Activated CD4-positive, alpha-beta T cell treated with anti-CD3 and anti-CD28 coated beads, Interleukin-2, amount 10 ng/mL, durations not matched to agents 7 days and 5 days (primary cell): ENCODE measurements at regions not wholly inside any gene's neighbourhood (a gene's known extent, or its start where the extent isn't known, plus 50 kb on each side); places are given as distances from the start of the nearest gene placed in this dataset.
"Not testable (repeated sequence)": the region's sequence is repeated elsewhere in the genome, so short reads cannot be mapped to it uniquely, and the experiment has no call there.

Experiments
- CTCF ChIA-PET: fragments of 350-600 bp; sonication (Branson Sonifier 250); formaldehyde crosslinking; loops from one replicate; lab custom pipeline; 2021; ENCODE audit warnings: antibody characterized with exemption; lab: Charles Lee
- POLR2A ChIA-PET: fragments of 350-600 bp; sonication (Branson Sonifier 250); formaldehyde crosslinking; loops from one replicate; lab custom pipeline; 2021; ENCODE audit warnings: antibody characterized with exemption; lab: Charles Lee
- DNase-seq: peaks from one replicate; pipeline ENCODE4 v3.0.0-alpha.2; 2020
- H3K27ac Mint-ChIP-seq: one replicate; pipeline ENCODE4 v1.8.0; 2021; ENCODE audit warnings: mild to moderate bottlenecking, moderate library complexity, mixed read lengths
- H3K27me3 Mint-ChIP-seq: one replicate; pipeline ENCODE4 v1.8.0; 2021; ENCODE audit warnings: mixed read lengths
- H3K36me3 Mint-ChIP-seq: one replicate; pipeline ENCODE4 v1.8.0; 2021; ENCODE audit warnings: low read depth, mixed read lengths
- H3K4me1 Mint-ChIP-seq: one replicate; pipeline ENCODE4 v1.8.0; 2021; ENCODE audit warnings: mixed read lengths
- H3K4me3 Mint-ChIP-seq: one replicate; pipeline ENCODE4 v1.8.0; 2021; ENCODE audit warnings: mild to moderate bottlenecking, moderate library complexity, mixed read lengths
- H3K9me3 Mint-ChIP-seq: one replicate; pipeline ENCODE4 v1.8.0; 2021; ENCODE audit warnings: mixed read lengths

DNA sequence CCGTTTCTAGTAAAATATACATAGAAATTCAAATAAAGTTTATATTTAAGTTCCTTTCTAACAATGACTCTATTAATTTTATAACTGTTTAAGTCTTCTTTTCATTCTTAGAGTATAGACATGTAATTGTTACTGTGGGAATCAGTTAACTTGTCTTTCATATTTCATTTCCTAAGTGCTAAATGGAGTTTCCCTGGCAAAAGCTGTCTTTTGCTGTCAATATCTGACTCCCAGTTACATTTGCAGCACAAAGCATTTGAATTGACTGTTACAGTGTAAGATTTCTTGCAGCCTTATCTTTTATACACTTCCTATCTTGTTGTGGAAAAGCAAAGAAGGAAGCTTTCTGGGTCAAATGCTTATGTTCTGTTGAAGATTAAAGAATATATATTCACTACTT lies 1026.3 kb downstream of the CDH9 start:
- no peaks in the 10 kb centered on the region for H3K36me3 Mint-ChIP-seq
- peaks cover 8% of the 10 kb centered on the region for H3K9me3 Mint-ChIP-seq
- no peak overlapping the region for H3K4me3 Mint-ChIP-seq
- H3K27me3 Mint-ChIP-seq = no peaks in the 10 kb centered on the region
- DNase-seq = no peak
- ChIA-PET POLR2A (no interaction called here), CTCF (no interaction called here)
- H3K4me1 Mint-ChIP-seq = no peaks in the 10 kb centered on the region
- H3K27ac Mint-ChIP-seq = no peak overlapping the region

DNA sequence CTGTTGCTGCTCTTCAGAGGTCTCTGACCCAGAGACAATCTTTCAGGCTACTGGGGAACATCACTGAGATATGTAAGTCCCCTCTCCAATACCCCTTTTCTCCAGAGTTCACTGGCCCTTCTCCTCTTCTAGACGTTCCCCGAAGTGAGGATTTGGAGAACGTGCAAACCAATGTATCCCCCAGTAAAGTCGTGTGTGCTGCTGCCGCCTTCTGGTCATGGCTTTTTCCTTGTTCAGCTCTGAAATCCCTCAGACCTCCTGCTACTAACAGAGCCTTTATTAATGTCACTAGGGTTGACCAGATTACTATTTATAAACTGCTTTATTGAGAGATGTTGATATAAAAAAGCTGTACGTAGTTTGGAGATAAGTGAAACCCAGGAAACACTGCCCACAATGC lies 1028.6 kb downstream of the CDH9 start:
- POLR2A ChIA-PET = no interaction called here

DNA sequence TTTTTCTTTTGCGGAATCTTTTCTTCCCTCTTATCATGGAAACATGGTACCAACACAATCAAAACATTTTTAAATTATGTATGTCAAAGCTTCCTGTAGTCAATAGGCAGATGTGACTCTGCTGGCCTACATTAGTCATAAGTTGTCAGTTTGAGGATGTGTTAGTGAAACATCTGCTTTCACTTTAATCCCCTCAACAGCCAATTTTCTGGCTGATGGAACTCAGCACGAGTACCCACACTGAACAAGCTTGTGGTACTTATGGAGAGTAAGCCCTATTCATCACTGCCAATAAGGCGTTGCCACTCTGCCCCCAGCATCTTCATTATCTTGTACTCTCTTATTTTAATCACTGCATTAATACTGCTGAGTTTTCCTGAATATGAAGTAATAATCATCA lies 1034.4 kb downstream of the CDH9 start:
- no peak overlapping the region for H3K4me3 Mint-ChIP-seq
- ChIA-PET CTCF (no interaction called here), POLR2A (no interaction called here)
- no peaks in the 10 kb centered on the region for H3K27me3 Mint-ChIP-seq
- no peak for DNase-seq
- H3K36me3 Mint-ChIP-seq = no peaks in the 10 kb centered on the region
- no peaks in the 10 kb centered on the region for H3K4me1 Mint-ChIP-seq
- H3K9me3 Mint-ChIP-seq = peaks cover 2% of the 10 kb centered on the region
- H3K27ac Mint-ChIP-seq = no peak overlapping the region

More for the DNA sequence above, 1028.6 kb downstream of the CDH9 start:
- CTCF ChIA-PET = no interaction called here
- DNase-seq = no peak
- Mint-ChIP-seq H3K4me1 (no peaks in the 10 kb centered on the region), H3K27me3 (no peaks in the 10 kb centered on the region), H3K4me3 (no peak overlapping the region), H3K36me3 (no peaks in the 10 kb centered on the region), H3K9me3 (no peaks in the 10 kb centered on the region), H3K27ac (no peak overlapping the region)

DNA sequence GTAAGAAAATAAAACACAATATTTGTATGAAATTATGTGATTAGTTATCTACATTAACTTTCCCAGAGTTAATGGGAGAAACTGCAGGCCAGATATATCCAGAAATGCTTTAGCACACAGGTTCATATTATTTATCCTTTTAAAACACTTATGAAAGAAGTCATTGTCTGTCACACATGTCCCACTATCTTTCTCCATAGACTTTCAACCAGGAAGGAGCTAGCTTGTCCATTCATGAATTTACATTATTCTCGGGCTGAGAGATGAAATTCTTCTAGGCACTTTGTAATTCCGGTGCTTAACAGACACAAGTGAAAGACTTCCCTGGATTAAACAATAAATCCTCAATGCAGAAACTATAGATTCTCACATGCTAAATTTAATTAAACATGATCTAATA lies 1043.2 kb downstream of the CDH9 start:
- Mint-ChIP-seq H3K27ac (no peak overlapping the region), H3K4me1 (no peaks in the 10 kb centered on the region), H3K9me3 (peaks cover 11% of the 10 kb centered on the region), H3K36me3 (no peaks in the 10 kb centered on the region), H3K4me3 (no peak overlapping the region), H3K27me3 (no peaks in the 10 kb centered on the region)
- DNase-seq = no peak
- ChIA-PET CTCF (no interaction called here), POLR2A (no interaction called here)

DNA sequence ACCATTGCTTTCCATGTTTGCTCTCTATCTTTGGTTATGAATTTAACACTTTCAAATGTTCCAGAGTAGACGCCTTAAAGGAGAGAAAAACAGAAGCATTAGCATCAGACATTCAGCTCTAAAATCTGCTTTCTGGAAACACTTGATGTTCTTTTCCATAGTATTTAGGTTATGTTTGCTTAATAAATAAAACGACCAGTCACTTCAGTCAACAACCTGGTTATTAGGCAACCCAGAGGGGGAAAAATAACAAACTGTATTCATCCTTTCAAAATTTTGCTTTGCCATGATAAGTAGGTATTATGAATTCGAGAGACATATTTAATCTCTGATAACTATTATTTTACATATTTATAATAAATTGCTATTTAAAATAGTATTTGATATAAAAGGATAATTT lies 1044.7 kb downstream of the CDH9 start:
- H3K4me3 Mint-ChIP-seq = no peak overlapping the region
- H3K9me3 Mint-ChIP-seq = peaks cover 6% of the 10 kb centered on the region
- CTCF ChIA-PET = no interaction called here
- H3K4me1 Mint-ChIP-seq = no peaks in the 10 kb centered on the region
- H3K36me3 Mint-ChIP-seq = no peaks in the 10 kb centered on the region
- no peak overlapping the region for H3K27ac Mint-ChIP-seq
- POLR2A ChIA-PET = no interaction called here
- no peaks in the 10 kb centered on the region for H3K27me3 Mint-ChIP-seq
- no peak for DNase-seq

DNA sequence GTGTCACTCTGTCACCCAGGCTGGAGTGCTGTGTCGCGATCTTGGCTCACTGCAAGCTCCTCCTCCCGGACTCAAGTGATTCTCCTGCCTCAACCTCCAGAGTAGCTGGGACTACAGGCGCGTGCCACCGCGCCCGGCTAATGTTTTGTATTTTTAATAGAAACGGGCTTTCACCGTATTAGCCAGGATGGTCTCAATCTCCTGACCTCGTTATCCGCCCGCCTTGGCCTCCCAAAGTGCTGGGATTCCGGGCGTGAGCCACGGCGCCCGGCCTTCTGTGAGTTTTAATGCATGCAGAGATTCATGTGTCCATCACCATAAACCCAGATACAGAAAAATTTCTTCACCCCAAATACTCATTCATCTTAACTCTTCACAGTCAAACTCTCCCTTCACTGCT lies 1046.7 kb downstream of the CDH9 start:
- no peaks in the 10 kb centered on the region for H3K4me1 Mint-ChIP-seq
- H3K36me3 Mint-ChIP-seq = no peaks in the 10 kb centered on the region
- H3K27me3 Mint-ChIP-seq = no peaks in the 10 kb centered on the region
- H3K9me3 Mint-ChIP-seq = peaks cover 3% of the 10 kb centered on the region
- H3K4me3 Mint-ChIP-seq = no peak overlapping the region
- H3K27ac Mint-ChIP-seq = no peak overlapping the region
- POLR2A ChIA-PET = no interaction called here
- DNase-seq = no peak
- CTCF ChIA-PET = no interaction called here

DNA sequence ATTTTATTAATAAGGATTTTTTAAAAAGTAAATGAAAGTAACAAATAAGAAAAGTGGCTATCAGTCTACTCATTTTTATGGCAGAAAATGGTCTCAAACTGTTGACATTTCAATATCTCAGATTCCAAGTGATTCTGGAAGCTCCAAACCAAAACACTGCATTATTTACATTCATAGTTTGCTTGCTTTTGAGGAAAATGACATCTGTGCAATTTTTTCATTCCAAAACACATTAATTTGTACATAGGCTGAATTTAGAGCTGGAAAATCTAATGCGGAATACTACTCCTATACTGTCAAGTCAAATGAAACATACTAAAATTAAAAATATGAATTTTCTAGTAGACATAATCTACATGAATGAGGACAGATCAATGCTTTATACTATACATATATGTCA lies 1047.6 kb downstream of the CDH9 start:
- ChIA-PET POLR2A (no interaction called here), CTCF (no interaction called here)
- no peak overlapping the region for H3K4me3 Mint-ChIP-seq
- no peak for DNase-seq
- H3K36me3 Mint-ChIP-seq = no peaks in the 10 kb centered on the region
- no peaks in the 10 kb centered on the region for H3K4me1 Mint-ChIP-seq
- H3K9me3 Mint-ChIP-seq = peaks cover 3% of the 10 kb centered on the region
- no peak overlapping the region for H3K27ac Mint-ChIP-seq
- no peaks in the 10 kb centered on the region for H3K27me3 Mint-ChIP-seq

DNA sequence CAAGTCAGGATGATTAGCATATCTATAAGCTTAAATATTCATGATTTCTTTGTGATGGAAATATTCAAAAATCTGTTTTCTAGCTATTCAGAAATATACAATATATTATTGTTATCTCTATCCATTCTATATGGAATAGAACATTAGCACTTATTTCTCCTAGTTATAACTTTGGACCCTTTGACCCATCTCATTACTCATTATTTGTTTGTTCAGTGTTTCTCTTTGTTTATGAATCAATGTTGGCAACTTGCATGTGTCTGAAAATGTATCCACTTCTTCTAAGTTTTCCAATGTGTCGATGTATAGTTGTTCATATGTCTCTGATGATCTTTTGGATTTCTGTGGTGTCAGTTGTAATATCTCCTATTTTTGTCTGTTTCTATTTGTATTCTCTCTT lies 1059.3 kb downstream of the CDH9 start:
- Mint-ChIP-seq H3K9me3 (peaks cover 15% of the 10 kb centered on the region), H3K4me3 (no peak overlapping the region), H3K4me1 (no peaks in the 10 kb centered on the region), H3K27me3 (no peaks in the 10 kb centered on the region), H3K27ac (no peak overlapping the region), H3K36me3 (no peaks in the 10 kb centered on the region)
- no peak for DNase-seq
- ChIA-PET CTCF (no interaction called here), POLR2A (no interaction called here)

DNA sequence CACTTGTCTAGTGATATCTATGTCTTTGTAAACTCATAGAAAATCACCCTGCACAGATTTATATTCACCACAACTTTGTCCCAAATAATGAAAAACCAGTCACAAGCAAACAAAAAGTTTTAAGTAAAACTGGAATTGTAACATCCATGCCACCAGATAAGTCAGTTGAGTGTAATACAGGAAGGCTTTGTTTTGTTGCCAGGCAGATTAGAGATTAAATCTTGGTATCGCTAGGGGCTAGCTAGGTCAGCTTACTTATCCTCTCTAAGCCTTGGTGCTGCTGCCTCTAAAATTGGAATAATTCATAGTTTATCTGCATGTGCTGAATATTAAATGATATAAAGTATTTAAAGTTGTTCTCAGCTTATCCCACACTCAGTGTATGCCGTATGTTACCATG lies 1062.5 kb downstream of the CDH9 start:
- Mint-ChIP-seq H3K36me3 (no peaks in the 10 kb centered on the region), H3K9me3 (peaks cover 19% of the 10 kb centered on the region), H3K27ac (no peak overlapping the region), H3K4me3 (no peak overlapping the region), H3K27me3 (no peaks in the 10 kb centered on the region), H3K4me1 (no peaks in the 10 kb centered on the region)
- ChIA-PET POLR2A (no interaction called here), CTCF (no interaction called here)
- no peak for DNase-seq

DNA sequence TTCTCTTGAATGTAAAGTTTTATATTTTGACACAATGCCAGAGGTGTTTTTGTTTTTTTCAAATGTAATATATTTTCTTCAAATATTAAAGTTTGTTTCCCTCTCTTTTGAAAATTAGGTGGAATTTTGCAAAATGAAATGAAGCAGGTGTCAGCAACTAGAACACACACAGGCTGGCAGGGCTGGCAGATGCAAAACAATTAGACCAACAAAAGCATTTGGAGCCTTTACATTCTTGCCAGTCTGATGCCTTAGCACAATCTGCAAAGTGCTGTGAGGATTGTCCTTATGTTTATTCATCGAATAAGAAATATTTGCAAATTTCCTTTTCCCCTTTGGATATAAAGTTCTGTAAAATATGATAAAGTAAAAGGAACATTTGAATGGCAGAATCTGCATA lies 1063.9 kb downstream of the CDH9 start:
- Mint-ChIP-seq H3K4me1 (no peaks in the 10 kb centered on the region), H3K27ac (no peak overlapping the region), H3K9me3 (peaks cover 11% of the 10 kb centered on the region), H3K27me3 (no peaks in the 10 kb centered on the region), H3K36me3 (no peaks in the 10 kb centered on the region), H3K4me3 (no peak overlapping the region)
- ChIA-PET POLR2A (no interaction called here), CTCF (no interaction called here)
- no peak for DNase-seq

DNA sequence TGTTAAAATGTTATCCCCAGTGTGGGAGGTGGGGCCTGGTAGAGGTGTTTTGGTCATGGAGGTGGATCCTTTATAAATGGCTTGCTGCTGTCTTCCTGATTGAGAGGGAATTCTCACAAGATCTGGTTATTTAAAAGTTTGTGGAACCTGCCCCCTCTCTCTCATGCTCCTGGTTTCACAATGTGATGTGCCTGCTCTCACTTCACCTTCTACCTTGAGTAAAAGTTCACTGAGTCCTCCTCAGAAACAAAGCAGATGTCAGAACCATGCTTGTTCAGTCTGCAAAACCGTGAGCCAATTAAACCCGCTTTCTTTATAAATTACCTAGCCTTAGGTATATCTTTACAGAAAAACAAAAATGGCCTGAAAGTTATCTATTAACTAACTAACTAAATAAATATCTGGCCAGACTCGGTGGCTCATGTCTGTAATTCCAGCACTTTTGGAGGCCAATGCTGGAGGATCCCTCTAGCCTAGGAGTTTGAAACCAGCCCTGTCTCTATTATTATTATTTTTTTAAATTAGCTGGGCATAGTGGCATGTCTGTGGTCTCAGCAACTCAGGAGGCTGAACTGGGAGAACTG lies 1067.4 kb downstream of the CDH9 start:
- H3K9me3 Mint-ChIP-seq = peaks cover 9% of the 10 kb centered on the region
- CTCF ChIA-PET = no interaction called here
- H3K36me3 Mint-ChIP-seq = no peaks in the 10 kb centered on the region
- no peaks in the 10 kb centered on the region for H3K4me1 Mint-ChIP-seq
- no peak overlapping the region for H3K27ac Mint-ChIP-seq
- POLR2A ChIA-PET = no interaction called here
- H3K27me3 Mint-ChIP-seq = no peaks in the 10 kb centered on the region
- DNase-seq = no peak
- H3K4me3 Mint-ChIP-seq = no peak overlapping the region

DNA sequence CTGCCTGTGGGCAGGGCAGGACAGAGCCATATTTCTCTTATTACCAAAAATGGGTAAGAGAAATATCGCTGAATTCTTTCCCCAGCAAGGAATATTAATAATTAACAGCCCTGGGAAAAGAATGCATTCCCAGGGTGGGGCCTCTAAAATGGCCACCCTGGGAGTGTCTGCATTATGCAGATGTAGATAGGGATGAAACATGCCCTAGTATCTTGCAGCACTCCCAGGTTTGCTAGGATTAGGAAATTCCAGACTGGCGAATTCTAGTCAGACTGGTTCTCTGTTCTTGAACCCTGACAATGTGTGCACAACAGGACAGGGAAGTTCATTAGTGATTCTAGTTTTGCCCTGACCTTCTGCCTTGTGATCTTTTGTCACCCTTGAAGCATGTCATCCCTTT lies 1069.3 kb downstream of the CDH9 start:
- H3K4me3 Mint-ChIP-seq, DNase-seq, H3K4me1 Mint-ChIP-seq, CTCF ChIA-PET, H3K27me3 Mint-ChIP-seq, POLR2A ChIA-PET, H3K36me3 Mint-ChIP-seq, H3K27ac Mint-ChIP-seq, H3K9me3 Mint-ChIP-seq: not testable (repeated sequence)

DNA sequence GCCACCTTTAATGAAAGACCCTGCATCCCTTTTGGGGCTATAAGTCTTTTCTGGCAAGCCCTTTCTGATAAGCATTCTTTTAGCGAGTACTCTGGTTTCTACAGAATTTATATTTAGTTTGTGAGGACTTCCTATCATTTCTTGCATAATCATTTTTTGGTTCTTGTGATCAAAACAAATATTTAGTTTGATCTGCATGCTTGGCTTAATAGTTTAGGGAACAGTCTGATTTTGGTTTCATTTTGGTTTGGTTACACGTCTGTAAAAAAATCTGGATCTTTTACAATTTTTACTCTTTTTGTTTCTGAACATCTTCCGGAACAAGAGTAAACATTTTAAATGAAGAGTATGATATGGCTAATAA lies 1074.4 kb downstream of the CDH9 start:
- peaks cover 2% of the 10 kb centered on the region for H3K9me3 Mint-ChIP-seq
- CTCF ChIA-PET = no interaction called here
- no peak overlapping the region for H3K27ac Mint-ChIP-seq
- H3K27me3 Mint-ChIP-seq = no peaks in the 10 kb centered on the region
- no peak overlapping the region for H3K4me3 Mint-ChIP-seq
- POLR2A ChIA-PET = no interaction called here
- no peaks in the 10 kb centered on the region for H3K4me1 Mint-ChIP-seq
- DNase-seq = no peak
- H3K36me3 Mint-ChIP-seq = no peaks in the 10 kb centered on the region

DNA sequence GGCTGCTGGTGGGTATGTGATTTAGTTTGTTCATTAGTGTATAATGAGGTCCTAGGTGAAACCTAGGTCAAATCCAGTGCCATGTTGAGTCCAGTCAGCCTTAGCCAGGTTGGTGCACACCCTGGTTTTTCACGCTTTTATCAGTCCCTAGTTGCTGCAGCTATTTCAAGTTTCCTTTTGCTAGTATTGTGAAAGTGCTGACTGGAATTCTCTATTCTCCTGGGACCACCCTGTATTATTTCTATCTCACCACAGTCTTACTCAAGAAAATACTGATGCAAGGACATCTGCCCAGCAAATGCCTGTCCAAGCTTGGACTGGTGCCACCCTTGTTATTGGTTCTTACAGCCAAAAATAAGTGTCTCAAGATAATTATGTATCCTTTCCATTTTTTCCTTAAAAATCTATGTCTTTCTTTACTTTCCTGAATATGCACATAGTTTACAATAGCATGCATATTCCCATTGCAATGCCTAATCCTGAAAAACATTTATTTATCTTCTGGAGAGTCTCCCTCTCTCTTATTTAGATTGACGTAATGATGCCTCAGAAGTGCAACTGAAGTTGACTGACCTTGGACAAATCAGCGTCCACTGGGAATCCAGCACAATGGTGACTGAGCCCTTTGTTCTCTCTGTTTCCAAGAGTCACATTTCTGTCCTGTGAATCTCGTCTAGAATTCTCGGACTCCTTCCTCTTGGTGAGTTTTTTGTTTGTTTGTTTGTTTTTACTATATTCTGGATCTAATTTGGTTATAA lies 1075.0 kb downstream of the CDH9 start:
- ChIA-PET POLR2A (no interaction called here), CTCF (no interaction called here)
- H3K4me1 Mint-ChIP-seq = no peaks in the 10 kb centered on the region
- no peaks in the 10 kb centered on the region for H3K36me3 Mint-ChIP-seq
- H3K27ac Mint-ChIP-seq = no peak overlapping the region
- H3K27me3 Mint-ChIP-seq = no peaks in the 10 kb centered on the region
- no peak overlapping the region for H3K4me3 Mint-ChIP-seq
- DNase-seq = no peak
- peaks cover 4% of the 10 kb centered on the region for H3K9me3 Mint-ChIP-seq
